Caco-2 (cell line): ENCODE measurements at regions not wholly inside any gene's neighbourhood (a gene's known extent, or its start where the extent isn't known, plus 50 kb on each side); places are given as distances from the start of the nearest gene placed in this dataset.
"Not testable (repeated sequence)": the region's sequence is repeated elsewhere in the genome, so short reads cannot be mapped to it uniquely, and the experiment has no call there.

Experiments used
- BruUV-seq: library from RNA; stranded (reverse); fragments of 400-500 nt; replicated peaks from 2 replicates; lab custom pipeline; 2021; lab: Mats Ljungman, UMichigan
- CTCF ChIA-PET: fragments of 300-600 bp; sonication (Branson Sonifier 250); formaldehyde crosslinking; loops from one replicate; lab custom pipeline; 2022; ENCODE audit warnings: antibody characterized with exemption; lab: Charles Lee
- POLR2A ChIA-PET: fragments of 300-600 bp; sonication (Branson Sonifier 250); formaldehyde crosslinking; loops from one replicate; lab custom pipeline; 2022; ENCODE audit warnings: antibody characterized with exemption; lab: Charles Lee
- DNase-seq, 2 experiments: peaks; one replicate each; pipeline versions ENCODE4 v3.0.0 to v3.0.0-alpha.2; 2020 to 2022
- H3K27me3 ChIP-seq: replicated peaks from 2 replicates; pipeline ENCODE4 v1.6.0; 2011; ENCODE audit warnings: low read length; ENCODE audit not compliant: control insufficient read depth, insufficient read depth
- H3K36me3 ChIP-seq: 2 replicates; pipeline ENCODE4 v1.5.1; 2011; ENCODE audit warnings: low read length; ENCODE audit not compliant: control insufficient read depth, insufficient read depth
- H3K4me1 ChIP-seq: fragments of 250-450 bp; sonication (Bioruptor Pico); 2 replicates; pipeline ENCODE4 v1.5.1; 2020; ENCODE audit warnings: mild to moderate bottlenecking
- H3K4me3 ChIP-seq: 2 replicates; pipeline ENCODE4 v1.5.1; 2011; ENCODE audit warnings: low read depth, mild to moderate bottlenecking, control low read depth, low read length
- H3K9me3 ChIP-seq: fragments of 250-450 bp; sonication (Bioruptor Pico); 2 replicates; pipeline ENCODE4 v1.5.1; 2020; ENCODE audit warnings: mild to moderate bottlenecking, moderate library complexity
- H3K27ac Mint-ChIP-seq: one replicate; pipeline ENCODE4 v1.8.0; 2022; ENCODE audit warnings: mixed read lengths; ENCODE audit not compliant: unreplicated experiment
- H3K27me3 Mint-ChIP-seq: one replicate; pipeline ENCODE4 v1.8.0; 2022; ENCODE audit warnings: mixed read lengths; ENCODE audit not compliant: insufficient read depth, unreplicated experiment
- H3K36me3 Mint-ChIP-seq: one replicate; pipeline ENCODE4 v1.8.0; 2022; ENCODE audit warnings: mild to moderate bottlenecking, mixed read lengths; ENCODE audit not compliant: insufficient read depth, unreplicated experiment
- H3K4me1 Mint-ChIP-seq: one replicate; pipeline ENCODE4 v1.8.0; 2022; ENCODE audit warnings: low read depth, mixed read lengths; ENCODE audit not compliant: unreplicated experiment
- H3K4me3 Mint-ChIP-seq: one replicate; pipeline ENCODE4 v1.8.0; 2022; ENCODE audit warnings: mild to moderate bottlenecking, moderate library complexity, mixed read lengths; ENCODE audit not compliant: unreplicated experiment
- H3K9me3 Mint-ChIP-seq: one replicate; pipeline ENCODE4 v1.8.0; 2022; ENCODE audit warnings: mixed read lengths; ENCODE audit not compliant: unreplicated experiment
- intact Hi-C: fragments of 100-400 bp; cut with micrococcal nuclease; formaldehyde crosslinking; loops from one replicate; pipeline ENCODE4 v1.10.0; 2022; ENCODE audit not compliant: unreplicated experiment
- TF ChIP-seq, protein P1 (sequence below), 2 experiments: fragments of 200-600 bp in 1 of 2; IDR thresholded peaks; 1 replicate in 1 of 2; 2 replicates in 1 of 2; pipeline versions ENCODE4 v1.5.1 to v1.8.0; 2011 to 2022; ENCODE audit warnings: antibody characterized with exemption in 1 of 2, control low read depth in 1 of 2, inconsistent platforms in 1 of 2, low read depth in 1 of 2, low read length in 1 of 2, mild to moderate bottlenecking in 1 of 2, moderate library complexity in 1 of 2; ENCODE audit not compliant: insufficient read depth in 1 of 2, severe bottlenecking in 1 of 2, unreplicated experiment in 1 of 2

DNA sequence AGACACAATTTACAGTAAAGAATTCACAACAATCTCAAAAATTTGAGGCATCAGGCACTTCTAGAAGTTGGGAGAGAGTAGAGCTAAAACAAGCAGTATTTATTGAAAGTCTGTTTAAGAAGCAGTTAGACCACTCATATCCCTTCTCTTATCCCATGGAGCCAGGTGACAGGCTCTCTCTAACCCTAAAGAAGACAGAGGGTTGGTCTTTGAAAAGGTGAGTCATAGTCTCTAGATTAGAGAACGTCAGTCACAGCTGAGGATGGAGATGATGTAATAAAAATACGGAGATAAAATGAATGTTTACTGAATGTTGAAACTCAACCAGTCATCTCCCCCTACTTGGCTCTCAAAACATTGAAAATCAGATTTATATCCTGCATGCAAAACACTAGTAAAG lies 223.8 kb downstream of the CHIC2 start:
- no peaks in the 10 kb centered on the region for H3K9me3 ChIP-seq
- POLR2A ChIA-PET, result no interaction called here
- no peak overlapping the region for H3K4me3 ChIP-seq
- Mint-ChIP-seq H3K4me1 (peaks cover 20% of the 10 kb centered on the region), H3K4me3 (no peak overlapping the region), H3K36me3 (no peaks in the 10 kb centered on the region), H3K27ac (no peak overlapping the region), H3K27me3 (no peaks in the 10 kb centered on the region), H3K9me3 (peaks cover 29% of the 10 kb centered on the region)
- TF ChIP-seq, protein P1, sequence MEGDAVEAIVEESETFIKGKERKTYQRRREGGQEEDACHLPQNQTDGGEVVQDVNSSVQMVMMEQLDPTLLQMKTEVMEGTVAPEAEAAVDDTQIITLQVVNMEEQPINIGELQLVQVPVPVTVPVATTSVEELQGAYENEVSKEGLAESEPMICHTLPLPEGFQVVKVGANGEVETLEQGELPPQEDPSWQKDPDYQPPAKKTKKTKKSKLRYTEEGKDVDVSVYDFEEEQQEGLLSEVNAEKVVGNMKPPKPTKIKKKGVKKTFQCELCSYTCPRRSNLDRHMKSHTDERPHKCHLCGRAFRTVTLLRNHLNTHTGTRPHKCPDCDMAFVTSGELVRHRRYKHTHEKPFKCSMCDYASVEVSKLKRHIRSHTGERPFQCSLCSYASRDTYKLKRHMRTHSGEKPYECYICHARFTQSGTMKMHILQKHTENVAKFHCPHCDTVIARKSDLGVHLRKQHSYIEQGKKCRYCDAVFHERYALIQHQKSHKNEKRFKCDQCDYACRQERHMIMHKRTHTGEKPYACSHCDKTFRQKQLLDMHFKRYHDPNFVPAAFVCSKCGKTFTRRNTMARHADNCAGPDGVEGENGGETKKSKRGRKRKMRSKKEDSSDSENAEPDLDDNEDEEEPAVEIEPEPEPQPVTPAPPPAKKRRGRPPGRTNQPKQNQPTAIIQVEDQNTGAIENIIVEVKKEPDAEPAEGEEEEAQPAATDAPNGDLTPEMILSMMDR (IDR thresholded peaks at IDR 0.05; ENCODE audit: insufficient read depth in 1 of 2, low read depth in 1 of 2, low read length in 1 of 2, severe bottlenecking in 1 of 2, unreplicated experiment in 1 of 2), result no peak
- no peaks in the 10 kb centered on the region for H3K27me3 ChIP-seq
- CTCF ChIA-PET, result no interaction called here
- no TSS peak for BruUV-seq
- H3K4me1 ChIP-seq, result peaks cover 9% of the 10 kb centered on the region; the same call in 1 of the 2 replicates
- intact Hi-C loops, result no loop called here
- DNase-seq, result peak in 1 of 2 experiments; percentile 9
- H3K36me3 ChIP-seq, result no peaks in the 10 kb centered on the region

DNA sequence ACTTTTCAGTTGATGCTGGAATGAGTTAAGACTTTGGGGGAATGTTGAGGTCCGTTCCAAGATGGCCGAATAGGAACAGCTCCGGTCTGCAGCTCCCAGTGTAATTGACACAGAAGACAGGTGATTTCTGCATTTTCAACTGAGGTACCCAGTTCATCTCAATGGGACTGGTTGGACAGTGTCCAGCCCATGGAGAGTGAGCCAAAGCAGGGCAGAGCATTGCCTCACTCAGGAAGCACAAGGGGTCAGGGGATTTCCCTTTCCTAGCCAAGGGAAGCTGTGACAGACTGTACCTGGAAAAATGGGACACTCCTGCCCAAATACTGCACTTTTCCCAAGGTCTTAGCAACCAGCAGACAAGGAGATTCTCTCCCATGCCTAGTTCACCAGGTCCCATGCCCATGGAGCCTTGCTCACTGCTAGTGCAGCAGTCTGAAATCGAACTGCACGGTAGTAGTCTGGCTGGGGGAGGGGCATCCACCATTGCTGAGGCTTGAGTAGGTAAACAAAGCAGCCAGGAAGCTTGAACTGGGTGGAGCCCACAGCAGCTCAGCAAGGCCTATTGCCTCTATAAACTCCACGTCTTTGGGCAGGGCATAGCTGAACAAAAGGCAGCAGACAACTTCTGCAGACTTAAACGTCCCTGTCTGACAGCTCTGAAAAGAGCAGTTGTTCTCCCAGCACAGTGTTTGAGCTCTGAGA lies 231.0 kb downstream of the CHIC2 start:
- H3K4me1 Mint-ChIP-seq, H3K36me3 ChIP-seq, POLR2A ChIA-PET, DNase-seq, H3K27ac Mint-ChIP-seq, H3K4me3 ChIP-seq, H3K27me3 ChIP-seq, H3K4me3 Mint-ChIP-seq, H3K4me1 ChIP-seq, H3K36me3 Mint-ChIP-seq, intact Hi-C loops, CTCF ChIA-PET, H3K27me3 Mint-ChIP-seq, BruUV-seq: not testable (repeated sequence)
- H3K9me3 Mint-ChIP-seq, result peaks cover 57% of the 10 kb centered on the region
- H3K9me3 ChIP-seq, result peaks cover 23% of the 10 kb centered on the region

DNA sequence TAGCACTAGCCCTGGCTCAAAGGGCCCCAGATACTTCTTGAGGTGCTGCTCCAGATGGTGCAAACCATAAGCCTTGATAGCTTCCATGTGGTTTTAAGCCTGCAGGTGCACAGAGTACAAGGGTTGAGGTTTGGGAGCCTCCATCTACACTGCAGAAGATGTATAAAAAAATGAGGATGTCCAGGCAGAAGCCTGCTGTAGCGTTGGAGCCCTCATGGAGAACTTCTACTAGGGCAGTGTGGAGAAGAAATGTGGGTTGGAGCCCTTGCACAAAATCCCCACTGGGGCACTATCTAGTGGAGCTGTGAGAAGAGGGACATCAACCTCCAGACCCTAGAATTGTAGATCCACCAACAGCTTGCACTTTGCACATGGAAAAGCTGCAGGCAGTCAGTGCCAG lies 231.9 kb downstream of the CHIC2 start:
- no peaks in the 10 kb centered on the region for H3K36me3 Mint-ChIP-seq
- no peak for DNase-seq
- TF ChIP-seq, protein P1 (IDR thresholded peaks at IDR 0.05; ENCODE audit: insufficient read depth in 1 of 2, low read depth in 1 of 2, low read length in 1 of 2, severe bottlenecking in 1 of 2, unreplicated experiment in 1 of 2), result no peak
- ChIA-PET CTCF (no interaction called here), POLR2A (no interaction called here)
- H3K4me1 Mint-ChIP-seq, result no peaks in the 10 kb centered on the region
- intact Hi-C loops, result no loop called here
- H3K27me3 ChIP-seq, result no peaks in the 10 kb centered on the region
- H3K4me3 ChIP-seq, result no peak overlapping the region
- no peaks in the 10 kb centered on the region for H3K4me1 ChIP-seq
- BruUV-seq, result no TSS peak
- peaks cover 23% of the 10 kb centered on the region for H3K9me3 ChIP-seq
- H3K27me3 Mint-ChIP-seq, result no peaks in the 10 kb centered on the region
- no peak overlapping the region for H3K27ac Mint-ChIP-seq
- H3K36me3 ChIP-seq, result no peaks in the 10 kb centered on the region
- H3K9me3 Mint-ChIP-seq, result peaks cover 57% of the 10 kb centered on the region
- H3K4me3 Mint-ChIP-seq, result no peak overlapping the region
